GM12878 (cell line): ENCODE measurements at regions not wholly inside any gene's neighbourhood (a gene's known extent, or its start where the extent isn't known, plus 50 kb on each side); places are given as distances from the start of the nearest gene placed in this dataset.

Experiments used
- ASH2L ChIP-seq: fragments of 300-600, 200-600 bp; sonication (generic); IDR thresholded peaks from 2 replicates; pipeline ENCODE4 v1.6.1; 2017; ENCODE audit warnings: low read depth, mild to moderate bottlenecking, borderline replicate concordance
- EED ChIP-seq: sonication (generic); IDR thresholded peaks from 2 replicates; pipeline ENCODE4 v1.6.1; 2016; ENCODE audit warnings: antibody characterized with exemption, low read depth
- ESRRA ChIP-seq: IDR thresholded peaks from 2 replicates; pipeline ENCODE4 v1.6.1; 2012; ENCODE audit warnings: mild to moderate bottlenecking, low read length, improper control_type of control experiment
- LARP7 ChIP-seq: fragments of 450-650 bp; IDR thresholded peaks from 2 replicates; pipeline ENCODE4 v1.6.1; 2017; ENCODE audit warnings: mild to moderate bottlenecking
- NFIC ChIP-seq: IDR thresholded peaks from 2 replicates; pipeline ENCODE4 v1.6.1; 2012; ENCODE audit warnings: low read depth, mild to moderate bottlenecking, inconsistent platforms, low read length, moderate library complexity
- SRF ChIP-seq, 2 experiments: IDR thresholded peaks; 2 replicates each; pipeline ENCODE4 v1.6.1; 2011; ENCODE audit warnings: low read depth in 2 of 2, low read length in 2 of 2, mild to moderate bottlenecking in 1 of 2, moderate library complexity in 1 of 2
- SUPT20H ChIP-seq: IDR thresholded peaks from 2 replicates; pipeline ENCODE4 v1.6.1; 2011; ENCODE audit warnings: low read depth, mild to moderate bottlenecking, low read length, moderate library complexity, borderline replicate concordance; ENCODE audit not compliant: control insufficient read depth
- TF ChIP-seq, protein P1 (sequence below), 3 experiments: IDR thresholded peaks in 2 of 3; conservative IDR thresholded peaks in 1 of 3; 2 replicates each; pipeline ENCODE4 v1.5.1; 2011; ENCODE audit warnings: low read depth in 3 of 3, low read length in 3 of 3, mild to moderate bottlenecking in 3 of 3, control low read depth in 2 of 3, moderate library complexity in 2 of 3, inconsistent platforms in 1 of 3, mixed read lengths in 1 of 3; ENCODE audit not compliant: control insufficient read depth in 2 of 3, insufficient read depth in 1 of 3; ENCODE audit errors: extremely low read depth in 1 of 3
- TF ChIP-seq, protein P2 (sequence below): fragments of 450-650 bp; IDR thresholded peaks from 2 replicates; pipeline ENCODE4 v1.6.1; 2017; ENCODE audit warnings: low read depth, mild to moderate bottlenecking, moderate library complexity

DNA sequence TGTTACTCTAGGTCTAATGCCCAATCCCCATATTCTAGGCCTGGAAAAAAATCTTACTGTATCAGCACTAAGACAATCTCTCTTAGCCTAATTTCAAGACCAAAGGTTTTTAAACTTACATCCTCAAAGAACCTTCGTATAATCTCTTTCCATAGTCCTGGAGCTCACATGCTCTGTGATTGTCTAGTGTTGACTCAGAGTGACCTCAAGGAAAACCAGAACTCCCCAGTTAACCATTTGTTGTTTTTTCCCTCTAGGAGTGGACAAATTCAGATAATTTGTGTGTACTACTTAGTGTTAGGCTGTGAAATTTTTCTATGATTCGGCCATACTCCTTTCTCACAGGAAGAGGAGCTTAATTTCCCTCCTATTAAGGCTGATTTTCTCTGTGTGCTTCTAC lies 536.1 kb downstream of the SLC4A3 start:
- TF ChIP-seq ESRRA, result no peak
- no peak for TF ChIP-seq NFIC
- TF ChIP-seq, protein P1, sequence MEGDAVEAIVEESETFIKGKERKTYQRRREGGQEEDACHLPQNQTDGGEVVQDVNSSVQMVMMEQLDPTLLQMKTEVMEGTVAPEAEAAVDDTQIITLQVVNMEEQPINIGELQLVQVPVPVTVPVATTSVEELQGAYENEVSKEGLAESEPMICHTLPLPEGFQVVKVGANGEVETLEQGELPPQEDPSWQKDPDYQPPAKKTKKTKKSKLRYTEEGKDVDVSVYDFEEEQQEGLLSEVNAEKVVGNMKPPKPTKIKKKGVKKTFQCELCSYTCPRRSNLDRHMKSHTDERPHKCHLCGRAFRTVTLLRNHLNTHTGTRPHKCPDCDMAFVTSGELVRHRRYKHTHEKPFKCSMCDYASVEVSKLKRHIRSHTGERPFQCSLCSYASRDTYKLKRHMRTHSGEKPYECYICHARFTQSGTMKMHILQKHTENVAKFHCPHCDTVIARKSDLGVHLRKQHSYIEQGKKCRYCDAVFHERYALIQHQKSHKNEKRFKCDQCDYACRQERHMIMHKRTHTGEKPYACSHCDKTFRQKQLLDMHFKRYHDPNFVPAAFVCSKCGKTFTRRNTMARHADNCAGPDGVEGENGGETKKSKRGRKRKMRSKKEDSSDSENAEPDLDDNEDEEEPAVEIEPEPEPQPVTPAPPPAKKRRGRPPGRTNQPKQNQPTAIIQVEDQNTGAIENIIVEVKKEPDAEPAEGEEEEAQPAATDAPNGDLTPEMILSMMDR (IDR thresholded peaks at IDR 0.05 in 2 of 3, conservative IDR thresholded peaks at IDR 0.05 in 1 of 3; ENCODE audit: control insufficient read depth in 2 of 3, extremely low read depth in 1 of 3, insufficient read depth in 1 of 3, low read depth in 3 of 3, low read length in 3 of 3), result no peak
- no peak for TF ChIP-seq LARP7
- TF ChIP-seq SUPT20H, result no peak
- no peak for TF ChIP-seq SRF (IDR thresholded peaks at IDR 0.05; ENCODE audit: low read depth in 2 of 2, low read length in 2 of 2)
- no peak for TF ChIP-seq EED
- no peak for TF ChIP-seq ASH2L
- TF ChIP-seq, protein P2, sequence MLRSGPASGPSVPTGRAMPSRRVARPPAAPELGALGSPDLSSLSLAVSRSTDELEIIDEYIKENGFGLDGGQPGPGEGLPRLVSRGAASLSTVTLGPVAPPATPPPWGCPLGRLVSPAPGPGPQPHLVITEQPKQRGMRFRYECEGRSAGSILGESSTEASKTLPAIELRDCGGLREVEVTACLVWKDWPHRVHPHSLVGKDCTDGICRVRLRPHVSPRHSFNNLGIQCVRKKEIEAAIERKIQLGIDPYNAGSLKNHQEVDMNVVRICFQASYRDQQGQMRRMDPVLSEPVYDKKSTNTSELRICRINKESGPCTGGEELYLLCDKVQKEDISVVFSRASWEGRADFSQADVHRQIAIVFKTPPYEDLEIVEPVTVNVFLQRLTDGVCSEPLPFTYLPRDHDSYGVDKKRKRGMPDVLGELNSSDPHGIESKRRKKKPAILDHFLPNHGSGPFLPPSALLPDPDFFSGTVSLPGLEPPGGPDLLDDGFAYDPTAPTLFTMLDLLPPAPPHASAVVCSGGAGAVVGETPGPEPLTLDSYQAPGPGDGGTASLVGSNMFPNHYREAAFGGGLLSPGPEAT, result no peak
